Activated CD8-positive, alpha-beta T cell treated with anti-CD3 and anti-CD28 coated beads for 36 hours (primary cell): ENCODE measurements at regions not wholly inside any gene's neighbourhood (a gene's known extent, or its start where the extent isn't known, plus 50 kb on each side); places are given as distances from the start of the nearest gene placed in this dataset.
"Not testable (repeated sequence)": the region's sequence is repeated elsewhere in the genome, so short reads cannot be mapped to it uniquely, and the experiment has no call there.

ENCODE experiments used
- ATAC-seq: fragments of 200-7000 bp; cut with Tn5 transposase; one replicate; pipeline ENCODE4 v1.10.0; 2021; ENCODE audit warnings: mild to moderate bottlenecking, moderate library complexity
- CTCF ChIA-PET: fragments of 350-600 bp; sonication (Branson Sonifier 250); formaldehyde crosslinking; loops from one replicate; lab custom pipeline; 2021; ENCODE audit warnings: antibody characterized with exemption; lab: Charles Lee
- POLR2A ChIA-PET: fragments of 350-600 bp; sonication (Branson Sonifier 250); formaldehyde crosslinking; loops from one replicate; lab custom pipeline; 2021; ENCODE audit warnings: antibody characterized with exemption; lab: Charles Lee
- DNase-seq: peaks from one replicate; pipeline ENCODE4 v3.0.0-alpha.2; 2020
- H3K27ac Mint-ChIP-seq: one replicate; pipeline ENCODE4 v1.8.0; 2021; ENCODE audit warnings: mild to moderate bottlenecking, mixed read lengths
- H3K27me3 Mint-ChIP-seq: one replicate; pipeline ENCODE4 v1.8.0; 2021; ENCODE audit warnings: mixed read lengths
- H3K36me3 Mint-ChIP-seq: one replicate; pipeline ENCODE4 v1.8.0; 2021; ENCODE audit warnings: low read depth, mixed read lengths
- H3K4me1 Mint-ChIP-seq: one replicate; pipeline ENCODE4 v1.8.0; 2021; ENCODE audit warnings: low read depth, mixed read lengths
- H3K4me3 Mint-ChIP-seq: one replicate; pipeline ENCODE4 v1.8.0; 2021; ENCODE audit warnings: mild to moderate bottlenecking, moderate library complexity, mixed read lengths
- H3K9me3 Mint-ChIP-seq: one replicate; pipeline ENCODE4 v1.8.0; 2021; ENCODE audit warnings: mixed read lengths
- intact Hi-C: fragments of 100-400 bp; cut with micrococcal nuclease; formaldehyde crosslinking; loops from one replicate; pipeline ENCODE4 v1.10.0; 2022
- TF ChIP-seq, protein P1 (sequence below): fragments of 200-600 bp; IDR thresholded peaks from one replicate; pipeline ENCODE4 v1.8.0; 2022; ENCODE audit warnings: antibody characterized with exemption, mild to moderate bottlenecking

DNA sequence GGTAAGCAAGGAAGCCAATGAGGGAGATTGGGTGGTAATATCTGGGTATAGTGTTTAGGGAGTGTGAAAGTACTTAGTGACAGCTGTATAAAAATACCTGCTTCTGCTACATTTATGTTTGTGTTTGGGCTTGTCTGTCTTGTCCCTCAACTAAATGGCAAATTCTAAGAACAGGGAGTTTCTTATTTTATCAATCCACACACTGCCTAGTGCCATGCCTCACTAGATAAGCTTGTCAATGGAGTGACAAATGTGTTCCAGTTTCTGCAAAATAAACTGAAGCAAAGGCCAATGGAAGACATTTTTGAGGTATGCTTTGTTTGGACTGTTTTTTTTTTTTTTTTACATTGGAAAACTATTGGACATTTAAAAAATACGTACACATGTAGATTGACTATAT, 418.0 kb downstream of the SH2D1A start:
- no peak for DNase-seq
- intact Hi-C loops, result no loop called here
- ATAC-seq, result no peak
- no peaks in the 10 kb centered on the region for H3K36me3 Mint-ChIP-seq
- ChIA-PET CTCF (no interaction called here), POLR2A (no interaction called here)
- no peak overlapping the region for H3K27ac Mint-ChIP-seq
- no peaks in the 10 kb centered on the region for H3K27me3 Mint-ChIP-seq
- no peaks in the 10 kb centered on the region for H3K9me3 Mint-ChIP-seq
- TF ChIP-seq, protein P1, sequence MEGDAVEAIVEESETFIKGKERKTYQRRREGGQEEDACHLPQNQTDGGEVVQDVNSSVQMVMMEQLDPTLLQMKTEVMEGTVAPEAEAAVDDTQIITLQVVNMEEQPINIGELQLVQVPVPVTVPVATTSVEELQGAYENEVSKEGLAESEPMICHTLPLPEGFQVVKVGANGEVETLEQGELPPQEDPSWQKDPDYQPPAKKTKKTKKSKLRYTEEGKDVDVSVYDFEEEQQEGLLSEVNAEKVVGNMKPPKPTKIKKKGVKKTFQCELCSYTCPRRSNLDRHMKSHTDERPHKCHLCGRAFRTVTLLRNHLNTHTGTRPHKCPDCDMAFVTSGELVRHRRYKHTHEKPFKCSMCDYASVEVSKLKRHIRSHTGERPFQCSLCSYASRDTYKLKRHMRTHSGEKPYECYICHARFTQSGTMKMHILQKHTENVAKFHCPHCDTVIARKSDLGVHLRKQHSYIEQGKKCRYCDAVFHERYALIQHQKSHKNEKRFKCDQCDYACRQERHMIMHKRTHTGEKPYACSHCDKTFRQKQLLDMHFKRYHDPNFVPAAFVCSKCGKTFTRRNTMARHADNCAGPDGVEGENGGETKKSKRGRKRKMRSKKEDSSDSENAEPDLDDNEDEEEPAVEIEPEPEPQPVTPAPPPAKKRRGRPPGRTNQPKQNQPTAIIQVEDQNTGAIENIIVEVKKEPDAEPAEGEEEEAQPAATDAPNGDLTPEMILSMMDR, result no peak
- H3K4me1 Mint-ChIP-seq, result no peaks in the 10 kb centered on the region
- no peak overlapping the region for H3K4me3 Mint-ChIP-seq

DNA sequence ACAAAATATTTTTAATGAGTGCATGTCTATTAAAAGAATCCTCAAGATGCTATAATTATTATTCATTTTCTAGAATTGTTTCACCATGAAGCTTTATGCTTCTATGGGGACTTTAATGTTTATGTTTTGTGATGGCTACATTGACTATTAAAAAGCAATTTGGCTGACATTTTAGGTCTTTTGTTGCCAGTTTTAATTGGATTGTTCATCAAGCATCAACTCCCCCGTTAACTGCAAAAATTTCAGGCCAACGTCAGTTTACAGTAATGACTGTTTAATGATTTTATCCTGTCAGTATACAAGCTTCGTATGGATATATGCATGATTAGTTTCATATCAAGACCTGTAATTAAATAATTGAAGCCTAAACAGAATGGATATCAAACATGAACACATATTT, 422.8 kb downstream of the SH2D1A start:
- intact Hi-C loops, result no loop called here
- Mint-ChIP-seq H3K4me1 (no peaks in the 10 kb centered on the region), H3K9me3 (no peaks in the 10 kb centered on the region), H3K4me3 (no peak overlapping the region), H3K27ac (no peak overlapping the region), H3K27me3 (no peaks in the 10 kb centered on the region), H3K36me3 (no peaks in the 10 kb centered on the region)
- CTCF ChIA-PET, result no interaction called here
- no peak for DNase-seq
- no peak for ATAC-seq
- TF ChIP-seq, protein P1, result no peak
- POLR2A ChIA-PET, result no interaction called here

DNA sequence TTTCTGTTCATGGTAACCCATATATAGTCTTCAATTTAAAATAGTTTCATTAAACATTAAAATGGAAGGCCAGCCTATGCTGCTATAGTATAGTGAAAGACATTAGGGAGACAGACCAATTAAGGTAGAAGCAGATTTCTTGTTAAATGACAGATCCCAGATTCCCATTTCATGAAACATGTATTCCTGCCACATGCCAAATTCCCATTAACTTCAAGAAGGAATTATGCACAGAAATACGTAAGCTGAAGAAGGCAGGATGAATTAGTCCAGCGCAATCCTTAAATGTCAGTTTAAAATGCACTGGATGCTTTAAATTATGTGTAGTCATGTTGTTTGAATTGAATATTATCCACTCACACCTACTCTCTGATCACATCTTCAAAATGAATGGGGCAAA, 424.9 kb downstream of the SH2D1A start:
- Mint-ChIP-seq H3K27ac (no peak overlapping the region), H3K36me3 (no peaks in the 10 kb centered on the region), H3K9me3 (no peaks in the 10 kb centered on the region), H3K4me1 (no peaks in the 10 kb centered on the region), H3K4me3 (no peak overlapping the region), H3K27me3 (no peaks in the 10 kb centered on the region)
- DNase-seq, result no peak
- ChIA-PET CTCF (no interaction called here), POLR2A (no interaction called here)
- no peak for ATAC-seq
- TF ChIP-seq, protein P1, result no peak
- intact Hi-C loops, result no loop called here

DNA sequence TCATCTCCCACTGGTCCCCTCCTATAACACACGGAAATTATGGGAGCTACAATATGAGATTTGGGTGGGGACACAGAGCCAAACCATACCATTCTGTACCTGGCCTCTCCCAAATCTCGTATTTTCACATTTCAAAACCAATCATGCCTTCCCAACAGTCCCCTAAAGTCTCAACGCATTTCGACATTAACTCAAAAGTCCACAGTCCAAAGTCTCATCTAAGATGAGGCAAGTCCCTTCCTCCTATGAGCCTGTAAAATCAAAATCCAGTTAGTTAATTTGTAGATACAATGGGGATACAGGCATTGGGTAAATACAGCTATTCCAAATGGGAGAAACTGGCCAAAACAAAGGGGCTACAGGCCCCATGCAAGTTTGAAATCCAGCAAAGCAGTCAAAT, 441.9 kb downstream of the SH2D1A start:
- H3K9me3 Mint-ChIP-seq, ATAC-seq, DNase-seq, H3K27ac Mint-ChIP-seq, H3K4me3 Mint-ChIP-seq, POLR2A ChIA-PET, H3K4me1 Mint-ChIP-seq, H3K27me3 Mint-ChIP-seq, intact Hi-C loops, CTCF ChIA-PET, H3K36me3 Mint-ChIP-seq: not testable (repeated sequence)

DNA sequence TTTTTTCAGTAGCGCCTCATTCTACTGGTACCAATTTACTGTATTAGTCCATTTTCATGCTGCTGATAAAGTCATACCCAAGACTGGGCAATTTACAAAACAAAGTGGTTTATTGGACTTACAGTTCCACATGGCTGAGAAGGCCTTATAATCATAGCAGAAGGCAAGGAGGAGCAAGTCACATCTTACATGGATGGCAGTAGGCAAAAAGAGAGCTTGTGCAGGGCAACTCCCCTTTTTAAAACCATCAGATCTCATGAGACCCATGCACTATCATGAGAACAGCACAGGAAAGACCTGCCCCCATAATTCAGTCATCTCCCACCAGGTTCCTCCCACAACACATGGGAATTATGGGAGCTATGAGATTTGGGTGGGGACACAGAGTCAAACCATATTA, 443.5 kb downstream of the SH2D1A start:
- POLR2A ChIA-PET, CTCF ChIA-PET, ATAC-seq, H3K9me3 Mint-ChIP-seq, DNase-seq, H3K27ac Mint-ChIP-seq, H3K4me1 Mint-ChIP-seq, intact Hi-C loops, H3K4me3 Mint-ChIP-seq, H3K27me3 Mint-ChIP-seq, H3K36me3 Mint-ChIP-seq: not testable (repeated sequence)

DNA sequence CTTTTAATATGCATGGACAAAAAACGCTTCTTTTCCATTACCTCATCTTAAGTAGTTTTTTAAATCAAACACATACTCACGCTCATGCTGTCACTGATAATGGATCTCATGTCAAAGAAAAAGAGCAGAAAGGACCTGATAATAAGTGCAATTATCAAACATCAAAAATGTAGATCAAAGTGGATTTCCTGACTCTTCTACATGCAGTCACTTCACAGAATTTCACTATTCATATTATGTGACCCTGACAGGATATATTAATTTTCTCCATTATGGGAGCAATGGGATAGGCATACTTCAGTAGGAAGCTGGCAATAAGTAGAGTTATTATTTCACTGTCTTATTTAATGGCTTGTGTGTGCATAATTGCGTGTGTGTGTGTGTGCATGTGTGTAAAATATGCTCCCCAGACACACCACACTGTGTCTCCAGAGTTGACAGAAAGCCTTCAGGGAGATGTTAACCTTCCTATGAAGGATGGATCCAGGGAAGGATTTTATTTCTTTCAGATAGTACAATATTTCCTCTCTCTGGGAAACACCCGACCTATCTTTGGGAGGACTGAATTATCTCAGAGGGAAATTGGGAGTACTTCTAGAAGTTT, 445.2 kb downstream of the SH2D1A start:
- DNase-seq (no peak), ATAC-seq (no peak)
- intact Hi-C loops, result no loop called here
- POLR2A ChIA-PET, result no interaction called here
- H3K36me3 Mint-ChIP-seq, result no peaks in the 10 kb centered on the region
- no peak overlapping the region for H3K4me3 Mint-ChIP-seq
- no peak overlapping the region for H3K27ac Mint-ChIP-seq
- CTCF ChIA-PET, result no interaction called here
- peaks cover 2% of the 10 kb centered on the region for H3K9me3 Mint-ChIP-seq
- TF ChIP-seq, protein P1, result no peak
- no peaks in the 10 kb centered on the region for H3K27me3 Mint-ChIP-seq
- H3K4me1 Mint-ChIP-seq, result no peaks in the 10 kb centered on the region
